OCI-LY1 (cell line): ENCODE measurements at regions not wholly inside any gene's neighbourhood (a gene's known extent, or its start where the extent isn't known, plus 50 kb on each side); places are given as distances from the start of the nearest gene placed in this dataset.

ENCODE experiments used
- H2AFZ ChIP-seq: fragments of 200-600 bp; sonication (generic), shearing (Covaris generic); 2 replicates; pipeline ENCODE4 v1.6.0; 2014; ENCODE audit warnings: antibody characterized with exemption, mild to moderate bottlenecking, low read length
- H3F3A ChIP-seq: fragments of 200-600 bp; sonication (generic), shearing (Covaris generic); 2 replicates; pipeline ENCODE4 v1.6.0; 2014; ENCODE audit warnings: mild to moderate bottlenecking, antibody characterized with exemption, low read length, moderate library complexity; ENCODE audit not compliant: insufficient read depth
- H3K27ac ChIP-seq: fragments of 200-600 bp; sonication (generic); 2 replicates; pipeline ENCODE4 v1.5.1; 2014; ENCODE audit warnings: low read length, mixed run types, mild to moderate bottlenecking, low read depth; ENCODE audit not compliant: poor library complexity, severe bottlenecking
- H3K27me3 ChIP-seq: fragments of 200-600 bp; sonication (generic); 2 replicates; pipeline ENCODE4 v1.6.0; 2014; ENCODE audit warnings: antibody characterized with exemption, mild to moderate bottlenecking, low read length, moderate library complexity; ENCODE audit not compliant: insufficient read depth
- H3K36me3 ChIP-seq: fragments of 200-600 bp; sonication (generic); 2 replicates; pipeline ENCODE4 v1.6.1; 2014; ENCODE audit warnings: mild to moderate bottlenecking, antibody characterized with exemption, low read length, moderate library complexity, mixed read lengths; ENCODE audit not compliant: insufficient read depth
- H3K4me1 ChIP-seq: fragments of 200-600 bp; sonication (generic); 2 replicates; pipeline ENCODE4 v1.5.1; 2014; ENCODE audit warnings: mild to moderate bottlenecking, low read length, moderate library complexity; ENCODE audit not compliant: insufficient read depth, severe bottlenecking
- H3K4me2 ChIP-seq: fragments of 200-600 bp; sonication (generic), shearing (Covaris generic); 2 replicates; pipeline ENCODE4 v1.6.1; 2014; ENCODE audit warnings: low read length
- H3K4me3 ChIP-seq: fragments of 200-600 bp; sonication (generic); 2 replicates; pipeline ENCODE4 v1.5.1; 2014; ENCODE audit warnings: low read length, low read depth, mild to moderate bottlenecking, mixed read lengths; ENCODE audit not compliant: poor library complexity, severe bottlenecking
- H3K79me2 ChIP-seq: fragments of 200-600 bp; shearing (Covaris generic); 2 replicates; pipeline ENCODE4 v1.6.1; 2016; ENCODE audit warnings: mixed run types, low read length, mixed read lengths; ENCODE audit not compliant: insufficient read depth
- H3K9ac ChIP-seq: fragments of 200-600 bp; sonication (generic), shearing (Covaris generic); 2 replicates; pipeline ENCODE4 v1.6.1; 2014; ENCODE audit warnings: mild to moderate bottlenecking, low read length, mixed read lengths
- H3K9me2 ChIP-seq: fragments of 200-600 bp; sonication (generic), shearing (Covaris generic); 2 replicates; pipeline ENCODE4 v1.6.1; 2014; ENCODE audit warnings: low read depth, mild to moderate bottlenecking, low read length, mixed read lengths
- H3K9me3 ChIP-seq: fragments of 200-600 bp; shearing (Covaris generic); 2 replicates; pipeline ENCODE4 v1.6.1; 2014; ENCODE audit warnings: low read length, mixed read lengths
- H4K20me1 ChIP-seq: fragments of 200-600 bp; sonication (generic), shearing (Covaris generic); 2 replicates; pipeline ENCODE4 v1.6.0; 2016; ENCODE audit warnings: mild to moderate bottlenecking, low read length; ENCODE audit not compliant: insufficient read depth
- CTCF ChIP-seq: fragments of 200-600 bp; sonication (generic), shearing (Covaris generic); IDR thresholded peaks from 2 replicates; pipeline ENCODE4 v1.5.1; 2017; ENCODE audit warnings: mild to moderate bottlenecking, antibody characterized with exemption, low read length, moderate library complexity, mixed read lengths
- EZH2 ChIP-seq: fragments of 200-600 bp; sonication (generic), shearing (Covaris generic); IDR thresholded peaks from 2 replicates; pipeline ENCODE4 v1.8.0; 2017; ENCODE audit warnings: borderline replicate concordance, mixed run types, mild to moderate bottlenecking, antibody characterized with exemption, low read length, moderate library complexity, mixed read lengths

GRCh38 chr15:35810007-35810406 is 264.0 kb upstream of the DPH6 start:
- H3K4me2 ChIP-seq = no peak overlapping the region
- H3K4me3 ChIP-seq = no peak overlapping the region
- no peaks in the 10 kb centered on the region for H3F3A ChIP-seq
- H3K36me3 ChIP-seq = no peaks in the 10 kb centered on the region
- H3K9me3 ChIP-seq = no peaks in the 10 kb centered on the region
- H3K79me2 ChIP-seq = no peaks in the 10 kb centered on the region
- no peaks in the 10 kb centered on the region for H3K27me3 ChIP-seq
- H3K9ac ChIP-seq = no peak overlapping the region
- no peaks in the 10 kb centered on the region for H4K20me1 ChIP-seq
- no peaks in the 10 kb centered on the region for H3K9me2 ChIP-seq
- H3K27ac ChIP-seq = no peak overlapping the region
- no peaks in the 10 kb centered on the region for H3K4me1 ChIP-seq
- no peak overlapping the region for H2AFZ ChIP-seq
- TF ChIP-seq EZH2 (no peak), CTCF (no peak)

GRCh38 chr15:35813573-35813972 is 267.6 kb upstream of the DPH6 start:
- H3K9me2 ChIP-seq = no peaks in the 10 kb centered on the region
- H3F3A ChIP-seq = no peaks in the 10 kb centered on the region
- no peaks in the 10 kb centered on the region for H3K9me3 ChIP-seq
- H3K79me2 ChIP-seq = no peaks in the 10 kb centered on the region
- H3K27ac ChIP-seq = no peak overlapping the region
- no peak overlapping the region for H3K9ac ChIP-seq
- H3K4me2 ChIP-seq = no peak overlapping the region
- H3K27me3 ChIP-seq = no peaks in the 10 kb centered on the region; the same call in 1 of the 2 replicates
- H3K4me3 ChIP-seq = no peak overlapping the region
- TF ChIP-seq CTCF (no peak), EZH2 (no peak)
- no peak overlapping the region for H2AFZ ChIP-seq
- H3K36me3 ChIP-seq = no peaks in the 10 kb centered on the region
- H3K4me1 ChIP-seq = no peaks in the 10 kb centered on the region
- no peaks in the 10 kb centered on the region for H4K20me1 ChIP-seq

GRCh38 chr15:35818846-35819245 is 272.9 kb upstream of the DPH6 start:
- TF ChIP-seq EZH2 (no peak), CTCF (no peak)
- Histone ChIP-seq H3K4me1 (no peaks in the 10 kb centered on the region), H3K9me3 (no peaks in the 10 kb centered on the region), H3K9ac (no peak overlapping the region), H3K36me3 (no peaks in the 10 kb centered on the region), H3K9me2 (no peaks in the 10 kb centered on the region), H4K20me1 (no peaks in the 10 kb centered on the region), H3K27me3 (no peaks in the 10 kb centered on the region; the same call in 1 of the 2 replicates), H3K79me2 (no peaks in the 10 kb centered on the region), H2AFZ (no peak overlapping the region), H3K4me3 (no peak overlapping the region), H3F3A (no peaks in the 10 kb centered on the region), H3K4me2 (no peak overlapping the region), H3K27ac (no peak overlapping the region)
